T-helper 1 cell treated with Interleukin-12 subunit alpha and Interleukin-12 subunit beta and Interleukin-4 antibody, amounts not matched to agents 30 ng/mL and 1 ng/mL, for 36 hours (primary cell): ENCODE measurements at regions not wholly inside any gene's neighbourhood (a gene's known extent, or its start where the extent isn't known, plus 50 kb on each side); places are given as distances from the start of the nearest gene placed in this dataset.
"Not testable (repeated sequence)": the region's sequence is repeated elsewhere in the genome, so short reads cannot be mapped to it uniquely, and the experiment has no call there.

Source experiments
- intact Hi-C: fragments of 100-400 bp; cut with micrococcal nuclease; formaldehyde crosslinking; loops from one replicate; pipeline ENCODE4 v1.15.1; 2024

GRCh38 chr9:17083258-17083657, 51.6 kb upstream of the CNTLN start:
- intact Hi-C loops: no loop called here

GRCh38 chr9:17082343-17083064, 52.3 kb upstream of the CNTLN start:
- intact Hi-C loops: no loop called here

DNA sequence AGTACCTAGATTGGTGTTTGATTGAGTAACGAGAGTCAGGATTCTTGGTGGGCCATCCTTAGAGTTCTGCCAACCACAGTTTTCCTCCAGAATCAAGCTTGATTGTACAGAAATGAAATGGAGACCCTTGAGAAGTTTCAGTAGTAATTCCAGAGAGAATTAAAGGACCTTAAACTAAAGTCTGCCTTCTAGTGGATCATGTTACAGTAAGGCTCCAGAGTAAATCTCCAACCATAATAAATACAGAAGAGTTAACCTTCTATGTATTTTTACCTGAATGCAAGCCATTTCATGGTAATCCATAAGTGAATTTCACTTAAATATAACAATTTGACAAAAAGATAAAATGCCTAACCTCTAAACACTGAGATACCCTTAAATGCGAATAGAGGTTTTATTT, 53.0 kb upstream of the CNTLN start:
- intact Hi-C loops: no loop called here

- intact Hi-C loops: no loop called here
Measured at GRCh38 chr9:17081351-17081750, 53.5 kb upstream of the CNTLN start.

GRCh38 chr9:17075758-17076485, 58.9 kb upstream of the CNTLN start:
- intact Hi-C loops: no loop called here

DNA sequence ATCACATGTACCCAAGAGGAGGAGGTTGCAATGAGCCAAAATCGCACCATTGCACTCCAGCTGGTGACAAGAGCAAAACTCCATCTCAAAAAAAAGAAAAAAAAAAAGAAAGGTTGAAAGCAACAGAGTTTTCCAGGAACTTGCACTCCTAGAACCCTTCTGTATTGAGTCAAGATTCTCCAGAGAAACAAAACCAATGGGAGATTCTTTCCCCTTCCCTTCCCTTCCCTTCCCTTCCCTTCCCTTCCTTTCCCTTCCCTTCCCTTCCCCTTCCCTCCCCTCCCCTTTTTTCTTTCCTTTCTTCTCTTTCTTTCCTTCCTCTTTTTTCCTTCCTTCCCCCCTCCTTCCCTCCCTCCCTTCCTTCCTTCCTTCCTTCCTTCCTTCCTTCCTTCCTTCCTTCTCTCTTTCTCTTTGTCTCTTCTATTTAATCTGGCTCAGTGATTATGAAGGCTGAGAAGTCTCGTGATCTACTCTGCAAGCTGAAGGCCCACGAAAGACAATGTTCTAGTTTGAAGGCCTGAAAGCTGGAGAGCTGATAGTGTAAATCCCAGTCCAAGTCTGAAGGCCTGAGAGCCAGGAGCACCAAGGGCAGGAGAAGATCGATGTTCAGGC, 59.6 kb upstream of the CNTLN start:
- intact Hi-C loops: no loop called here

GRCh38 chr9:17072563-17072962, 62.3 kb upstream of the CNTLN start:
- intact Hi-C loops: not testable (repeated sequence)

DNA sequence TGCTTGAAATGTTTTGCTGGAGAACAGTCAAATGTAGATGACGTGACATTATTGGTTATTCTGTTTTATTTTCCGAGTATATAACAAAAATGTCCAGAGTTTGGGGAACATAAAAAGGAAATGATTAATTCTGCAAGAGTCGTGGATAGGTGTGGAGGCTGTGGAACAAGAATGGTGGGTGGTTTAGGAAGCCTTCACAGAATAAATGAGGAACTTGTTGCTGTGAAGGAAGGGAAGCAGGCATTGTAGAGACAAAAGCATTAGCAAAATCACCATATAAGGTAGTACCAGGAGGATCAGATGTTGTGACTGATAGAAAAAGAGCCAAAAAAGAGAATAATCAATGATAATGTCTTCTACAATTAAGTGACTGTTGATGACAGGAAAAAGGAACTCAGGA, 66.2 kb upstream of the CNTLN start:
- intact Hi-C loops: no loop called here

- intact Hi-C loops: no loop called here
Measured at GRCh38 chr9:17065062-17065461, 69.8 kb upstream of the CNTLN start.

DNA sequence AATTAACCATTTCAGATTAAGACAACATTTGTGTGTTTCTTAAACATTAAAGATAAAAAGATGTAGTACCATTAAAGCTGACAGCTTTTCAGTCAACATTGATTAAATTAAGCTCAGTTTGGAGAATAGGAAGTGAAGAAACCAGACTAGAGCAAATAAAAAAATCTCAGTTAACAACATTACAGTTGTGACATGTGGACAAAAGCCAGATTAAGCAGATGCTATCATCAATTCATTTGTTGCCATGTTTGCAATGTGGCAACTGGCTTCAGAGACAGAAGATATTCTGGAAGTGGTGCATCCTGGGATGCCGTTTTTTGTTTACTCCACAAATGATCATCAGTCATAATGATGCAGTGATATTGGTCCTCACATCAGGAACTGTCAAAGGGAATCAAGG, 70.3 kb upstream of the CNTLN start:
- intact Hi-C loops: no loop called here

DNA sequence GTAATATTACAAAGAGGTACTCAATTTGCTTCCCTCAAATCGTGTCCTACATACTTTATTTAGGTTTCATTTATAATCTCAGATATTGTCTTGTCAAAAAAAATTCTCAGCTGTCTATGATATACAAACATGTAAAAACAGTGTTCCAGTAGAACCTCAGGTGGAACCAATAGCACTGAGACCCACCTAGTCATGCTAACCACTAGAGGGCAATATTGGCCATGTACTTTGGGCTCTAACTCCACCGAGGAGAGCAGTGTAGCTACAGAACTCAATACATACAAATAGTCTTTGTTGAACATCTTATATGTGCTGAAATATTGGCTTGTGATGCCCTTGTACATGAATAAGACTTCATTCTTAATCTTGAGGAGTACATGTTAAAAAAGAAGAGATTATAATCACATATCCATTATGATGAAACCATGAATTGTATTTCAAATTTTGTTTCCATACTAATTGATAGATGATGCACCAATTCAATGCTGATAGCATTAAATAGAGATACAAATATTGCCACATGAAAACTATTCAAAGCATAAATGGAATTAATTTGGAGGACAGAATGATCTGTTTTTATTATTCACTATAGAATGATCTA, 71.2 kb upstream of the CNTLN start:
- intact Hi-C loops: loop anchor here (1.0 kb wide), 1 partner anchor 400 kb away; no protein-coding TSS in a partner anchor

DNA sequence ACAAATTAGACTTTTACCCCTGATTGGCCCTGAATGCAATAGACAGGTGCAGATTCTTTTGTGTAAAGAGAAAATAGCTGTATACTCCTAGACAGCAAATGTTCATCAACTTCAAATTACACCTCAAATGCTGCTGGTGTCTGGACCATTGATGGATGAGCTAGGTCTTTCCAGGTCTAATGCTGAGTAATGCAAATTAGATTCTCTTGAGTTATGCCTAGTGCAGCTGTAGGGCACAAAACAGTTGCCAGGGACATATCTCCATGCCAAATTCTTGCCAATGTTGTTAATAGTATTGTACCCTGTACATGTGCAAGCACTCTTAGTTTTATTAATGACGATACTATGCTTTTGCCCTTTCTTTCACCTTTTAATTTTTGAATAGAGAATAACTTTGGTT, 72.3 kb upstream of the CNTLN start:
- intact Hi-C loops: no loop called here

- intact Hi-C loops: no loop called here
Measured at GRCh38 chr9:17060450-17060849, 74.4 kb upstream of the CNTLN start.

- intact Hi-C loops: no loop called here
Measured at GRCh38 chr9:17059465-17059864, 75.4 kb upstream of the CNTLN start.

- intact Hi-C loops: no loop called here
Measured at GRCh38 chr9:17057729-17058128, 77.1 kb upstream of the CNTLN start.

- intact Hi-C loops: no loop called here
Measured at GRCh38 chr9:17052626-17053025, 82.2 kb upstream of the CNTLN start.

- intact Hi-C loops: no loop called here
Measured at GRCh38 chr9:17045381-17045940, 89.4 kb upstream of the CNTLN start.

DNA sequence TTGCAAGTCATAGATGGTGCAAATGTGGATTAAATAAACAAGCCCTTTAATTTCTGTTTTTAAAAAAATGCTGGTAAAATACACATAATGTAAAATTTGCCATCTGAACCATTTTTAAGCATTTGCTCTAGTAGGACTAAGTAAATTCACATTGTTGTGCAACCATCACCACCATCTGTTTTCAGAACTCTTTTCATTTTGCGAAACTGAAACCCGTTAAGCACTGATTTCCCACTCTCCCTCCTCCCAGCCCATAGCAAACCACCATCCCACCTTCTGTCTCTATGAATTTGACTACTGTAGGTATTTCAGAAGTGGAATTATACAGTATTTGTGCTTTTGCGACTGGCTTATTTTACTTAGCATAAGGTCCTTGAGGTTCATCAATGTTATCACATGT, 103.3 kb upstream of the CNTLN start:
- intact Hi-C loops: no loop called here

GRCh38 chr9:17025281-17025680, 109.6 kb upstream of the CNTLN start:
- intact Hi-C loops: no loop called here

DNA sequence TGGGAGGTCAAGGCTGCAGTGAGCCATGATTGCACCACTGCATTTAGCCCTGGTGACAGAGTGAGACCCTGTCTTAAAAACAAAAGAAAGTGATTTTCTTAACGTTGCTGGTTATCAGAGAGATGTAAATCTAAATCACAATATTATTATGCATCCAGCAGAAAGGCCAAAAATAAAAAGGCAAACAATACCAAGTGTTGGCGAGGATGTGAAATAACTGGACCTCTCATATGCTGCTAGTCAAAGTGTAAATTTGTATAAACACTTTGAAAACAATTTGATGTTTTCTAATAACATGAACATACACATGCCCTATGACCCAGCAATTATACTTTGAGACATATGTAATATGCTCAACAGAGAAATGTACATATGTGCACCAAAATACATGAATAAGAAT, 110.7 kb upstream of the CNTLN start:
- intact Hi-C loops: no loop called here

- intact Hi-C loops: no loop called here
Measured at GRCh38 chr9:17021387-17021970, 113.4 kb upstream of the CNTLN start.

- intact Hi-C loops: no loop called here
Measured at GRCh38 chr9:17019398-17019797, 115.4 kb upstream of the CNTLN start.
